HFFc6 (cell line): ENCODE measurements at regions not wholly inside any gene's neighbourhood (a gene's known extent, or its start where the extent isn't known, plus 50 kb on each side); places are given as distances from the start of the nearest gene placed in this dataset.

ENCODE experiments used
- DNase-seq: peaks from one replicate; pipeline ENCODE4 v3.0.0-alpha.2; 2018
- H3K27ac Mint-ChIP-seq: 2 replicates; pipeline ENCODE4 v1.8.0; 2020; ENCODE audit warnings: mild to moderate bottlenecking, mixed read lengths
- H3K27me3 Mint-ChIP-seq: 2 replicates; pipeline ENCODE4 v1.8.0; 2021; ENCODE audit warnings: mild to moderate bottlenecking, moderate library complexity, mixed read lengths; ENCODE audit not compliant: insufficient read depth
- H3K36me3 Mint-ChIP-seq: 2 replicates; pipeline ENCODE4 v1.8.0; 2021; ENCODE audit warnings: low read depth, mixed read lengths
- H3K4me1 Mint-ChIP-seq: 2 replicates; pipeline ENCODE4 v1.8.0; 2020; ENCODE audit warnings: low read depth, mixed read lengths
- H3K4me3 Mint-ChIP-seq: 2 replicates; pipeline ENCODE4 v1.8.0; 2020; ENCODE audit warnings: mild to moderate bottlenecking, moderate library complexity, mixed read lengths
- H3K9me3 Mint-ChIP-seq: 2 replicates; pipeline ENCODE4 v1.8.0; 2020; ENCODE audit warnings: mild to moderate bottlenecking, mixed read lengths
- TF ChIP-seq, protein P1 (sequence below): fragments of 200-600 bp; sonication (generic); IDR thresholded peaks from 2 replicates; pipeline ENCODE4 v1.5.0; 2021; ENCODE audit warnings: antibody characterized with exemption, mild to moderate bottlenecking

DNA sequence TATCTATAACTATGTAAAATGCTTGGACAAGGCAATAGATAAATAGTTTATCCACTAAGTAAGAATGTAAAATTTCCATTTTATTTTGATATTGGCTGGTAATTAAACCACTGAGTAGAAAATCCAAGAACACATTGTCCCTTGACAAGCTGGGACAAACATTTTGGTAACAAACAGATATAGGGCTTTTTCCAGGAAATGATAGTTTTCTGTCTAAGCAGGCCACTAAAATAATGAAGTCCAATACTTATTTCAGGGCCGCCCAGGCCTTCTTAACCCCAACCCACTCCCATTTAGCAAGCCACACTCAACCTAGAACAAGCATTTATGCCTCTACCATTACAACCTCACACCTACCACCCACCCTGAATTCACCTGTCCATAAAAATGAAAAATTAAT is 368.6 kb downstream of the PRELID2 start:
- H3K36me3 Mint-ChIP-seq: no peaks in the 10 kb centered on the region
- H3K4me3 Mint-ChIP-seq: no peak overlapping the region
- H3K27ac Mint-ChIP-seq: no peak overlapping the region
- H3K9me3 Mint-ChIP-seq: no peaks in the 10 kb centered on the region
- TF ChIP-seq, protein P1, sequence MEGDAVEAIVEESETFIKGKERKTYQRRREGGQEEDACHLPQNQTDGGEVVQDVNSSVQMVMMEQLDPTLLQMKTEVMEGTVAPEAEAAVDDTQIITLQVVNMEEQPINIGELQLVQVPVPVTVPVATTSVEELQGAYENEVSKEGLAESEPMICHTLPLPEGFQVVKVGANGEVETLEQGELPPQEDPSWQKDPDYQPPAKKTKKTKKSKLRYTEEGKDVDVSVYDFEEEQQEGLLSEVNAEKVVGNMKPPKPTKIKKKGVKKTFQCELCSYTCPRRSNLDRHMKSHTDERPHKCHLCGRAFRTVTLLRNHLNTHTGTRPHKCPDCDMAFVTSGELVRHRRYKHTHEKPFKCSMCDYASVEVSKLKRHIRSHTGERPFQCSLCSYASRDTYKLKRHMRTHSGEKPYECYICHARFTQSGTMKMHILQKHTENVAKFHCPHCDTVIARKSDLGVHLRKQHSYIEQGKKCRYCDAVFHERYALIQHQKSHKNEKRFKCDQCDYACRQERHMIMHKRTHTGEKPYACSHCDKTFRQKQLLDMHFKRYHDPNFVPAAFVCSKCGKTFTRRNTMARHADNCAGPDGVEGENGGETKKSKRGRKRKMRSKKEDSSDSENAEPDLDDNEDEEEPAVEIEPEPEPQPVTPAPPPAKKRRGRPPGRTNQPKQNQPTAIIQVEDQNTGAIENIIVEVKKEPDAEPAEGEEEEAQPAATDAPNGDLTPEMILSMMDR: no peak
- no peak for DNase-seq
- peaks cover 3% of the 10 kb centered on the region for H3K27me3 Mint-ChIP-seq
- peaks cover 35% of the 10 kb centered on the region for H3K4me1 Mint-ChIP-seq

DNA sequence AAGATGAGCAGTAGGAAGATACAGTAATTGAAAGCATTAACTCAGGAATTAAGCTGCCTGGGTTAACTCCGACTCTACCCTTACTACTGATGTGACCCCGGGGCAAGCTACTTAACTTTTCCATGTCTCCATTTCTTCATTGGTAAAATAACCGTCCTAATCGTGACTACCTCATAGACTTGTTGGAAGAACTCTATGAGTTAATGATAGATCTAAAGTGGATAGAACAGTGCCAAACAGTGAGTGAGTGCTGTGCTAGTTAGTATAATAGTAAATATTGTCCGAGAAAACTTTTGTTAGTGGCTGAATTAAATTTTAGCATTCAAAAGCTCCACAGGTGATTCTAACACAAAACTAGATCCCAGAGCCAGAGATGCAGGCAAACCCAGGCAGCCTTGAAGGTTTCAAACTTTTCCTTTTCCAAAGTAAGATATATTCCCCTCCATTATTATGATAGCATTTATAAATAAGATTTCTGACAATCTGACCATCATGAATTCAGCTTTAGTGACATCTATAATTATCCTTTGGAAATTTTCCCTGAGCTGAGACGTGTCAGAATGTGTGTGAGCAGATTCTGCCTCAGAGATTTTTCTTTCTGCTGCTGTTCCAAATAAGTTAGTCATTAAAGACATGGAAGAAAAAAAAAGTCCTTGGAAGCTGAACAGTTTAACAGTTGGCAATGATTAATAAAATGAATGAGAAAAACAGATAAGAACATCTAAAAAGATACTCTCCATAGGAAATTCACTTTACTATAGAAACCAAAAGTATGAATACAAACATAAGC is 369.5 kb downstream of the PRELID2 start:
- Mint-ChIP-seq H3K4me3 (no peak overlapping the region), H3K9me3 (no peaks in the 10 kb centered on the region), H3K36me3 (no peaks in the 10 kb centered on the region), H3K27me3 (peaks cover 3% of the 10 kb centered on the region), H3K4me1 (peaks cover 26% of the 10 kb centered on the region), H3K27ac (no peak overlapping the region; the same call in 1 of the 2 replicates)
- TF ChIP-seq, protein P1: no peak
- no peak for DNase-seq

DNA sequence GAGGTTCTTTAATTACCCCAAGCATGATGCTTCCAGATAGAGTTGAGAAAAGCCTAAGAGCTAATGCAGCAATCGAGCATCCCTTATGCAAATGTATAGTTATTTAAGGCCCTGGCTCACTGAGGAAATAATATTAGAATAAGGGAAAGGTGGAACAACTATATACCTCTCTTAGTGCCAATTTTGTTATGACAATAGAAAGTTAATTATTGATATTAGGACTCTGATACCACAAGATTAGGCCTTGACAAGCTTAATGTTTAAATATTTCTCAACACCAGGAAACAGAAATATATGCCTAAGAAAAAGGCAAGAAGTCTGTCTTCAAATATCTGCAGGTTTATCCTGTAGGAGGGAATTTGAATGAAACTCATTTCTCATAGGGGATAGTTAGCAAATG is 371.0 kb downstream of the PRELID2 start:
- Mint-ChIP-seq H3K36me3 (no peaks in the 10 kb centered on the region), H3K4me1 (peaks cover 17% of the 10 kb centered on the region), H3K9me3 (no peaks in the 10 kb centered on the region), H3K27me3 (peaks cover 3% of the 10 kb centered on the region), H3K27ac (no peak overlapping the region), H3K4me3 (no peak overlapping the region)
- DNase-seq: no peak
- TF ChIP-seq, protein P1: no peak

DNA sequence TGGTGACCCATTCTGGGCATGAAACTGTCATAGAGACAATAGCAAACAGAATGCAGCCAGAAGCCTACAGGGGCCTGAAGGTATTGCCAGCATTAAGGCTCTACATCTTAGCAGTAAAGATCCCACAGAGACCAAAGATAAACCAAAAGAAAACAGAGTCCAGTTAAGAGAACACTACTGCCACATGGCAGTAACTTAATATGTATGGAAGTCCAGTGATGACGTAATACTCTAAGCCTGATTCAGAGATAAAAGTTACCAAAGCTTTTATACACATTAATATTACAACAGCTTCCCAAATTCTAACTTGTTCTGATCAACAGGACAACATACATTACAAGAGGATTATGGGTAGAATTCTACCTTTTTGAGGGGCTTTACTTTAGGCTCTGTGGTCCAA is 371.5 kb downstream of the PRELID2 start:
- TF ChIP-seq, protein P1: no peak
- Mint-ChIP-seq H3K36me3 (no peaks in the 10 kb centered on the region), H3K4me1 (peaks cover 17% of the 10 kb centered on the region), H3K27me3 (peaks cover 3% of the 10 kb centered on the region), H3K9me3 (no peaks in the 10 kb centered on the region), H3K27ac (no peak overlapping the region), H3K4me3 (no peak overlapping the region)
- DNase-seq: no peak

DNA sequence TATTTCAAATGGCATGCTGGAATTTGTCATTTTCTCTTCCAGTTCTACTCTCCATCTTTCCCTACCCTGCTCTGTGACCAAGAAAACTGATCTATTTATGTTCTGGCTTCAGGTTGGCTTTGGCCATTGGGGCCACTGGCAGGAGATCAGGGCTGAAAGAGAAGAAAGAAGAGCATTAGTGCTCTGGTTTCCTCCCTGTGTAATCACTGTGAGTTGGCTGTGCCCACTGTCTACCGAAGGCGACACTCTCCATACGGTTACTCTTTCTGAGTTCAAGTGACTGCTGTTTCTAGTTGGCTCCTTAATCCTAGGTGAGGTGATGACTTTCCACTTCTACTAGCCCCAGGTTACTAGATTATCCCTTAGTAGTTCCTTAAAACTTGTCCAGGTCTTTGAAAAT is 372.6 kb downstream of the PRELID2 start:
- Mint-ChIP-seq H3K4me3 (no peak overlapping the region), H3K36me3 (no peaks in the 10 kb centered on the region), H3K9me3 (no peaks in the 10 kb centered on the region), H3K27ac (no peak overlapping the region), H3K27me3 (peaks cover 3% of the 10 kb centered on the region), H3K4me1 (peaks cover 17% of the 10 kb centered on the region)
- TF ChIP-seq, protein P1: no peak
- DNase-seq: no peak
